ENCODE measurements at regions not wholly inside any gene's neighbourhood (a gene's known extent, or its start where the extent isn't known, plus 50 kb on each side); places are given as distances from the start of the nearest gene placed in this dataset.

- Histone ChIP-seq H3K9me3 (ENCODE audit: control insufficient read depth in 1 of 2, insufficient read depth in 1 of 2, low read depth in 1 of 2, low read length in 2 of 2) (no peaks in the 10 kb centered on the region), H3K27ac (ENCODE audit: low read depth, low read length) (no peak overlapping the region), H2AFZ (ENCODE audit: low read depth, low read length, poor library complexity, severe bottlenecking) (no peak overlapping the region), H3K27me3 (ENCODE audit: insufficient read depth, low read length) (peaks cover 20% of the 10 kb centered on the region; the same call in 1 of the 2 replicates), H3K9ac (ENCODE audit: low read length) (no peak overlapping the region), H3K4me1 (ENCODE audit: control insufficient read depth in 1 of 2, insufficient read depth in 2 of 2, low read length in 2 of 2) (no peaks in the 10 kb centered on the region), H3K79me2 (ENCODE audit: insufficient read depth, low read length) (no peaks in the 10 kb centered on the region), H4K20me1 (ENCODE audit: insufficient read depth) (no peaks in the 10 kb centered on the region), H3K4me3 (replicated peaks in 1 of 2; ENCODE audit: low read depth in 1 of 2, low read length in 2 of 2) (no peak overlapping the region), H3K4me2 (ENCODE audit: low read length) (no peak overlapping the region), H3K36me3 (ENCODE audit: control insufficient read depth in 1 of 2, insufficient read depth in 2 of 2, low read length in 2 of 2) (no peaks in the 10 kb centered on the region), H3K9me2 (ENCODE audit: insufficient read depth) (no peaks in the 10 kb centered on the region)
- ChIA-PET POLR2A (no interaction called here), RAD21 (ENCODE audit: low non-redundant PET in 1 of 2, low total read pairs in 2 of 2, uncharacterized antibody in 2 of 2, unreplicated experiment in 2 of 2) (no interaction called here), CTCF (no interaction called here)
- BruUV-seq (replicated peaks) = no TSS peak
- DNase-seq (ENCODE audit: low read depth, low spot score) (no peak), ATAC-seq (no peak)
- TF ChIP-seq ZFX (IDR thresholded peaks at IDR 0.05) = no peak
- no peak for TF ChIP-seq MAX (IDR thresholded peaks at IDR 0.05)
- no peak for TF ChIP-seq EGR1 (IDR thresholded peaks at IDR 0.05; ENCODE audit: low read depth)
- TF ChIP-seq SIN3A (IDR thresholded peaks at IDR 0.05; ENCODE audit: low read depth) = no peak
- no peak for TF ChIP-seq CTCF (IDR thresholded peaks at IDR 0.05 in 2 of 3, conservative IDR thresholded peaks at IDR 0.05 in 1 of 3; ENCODE audit: borderline replicate concordance in 1 of 3, insufficient read depth in 1 of 3, low read depth in 2 of 3, low read length in 2 of 3)
- TF ChIP-seq, protein P1, sequence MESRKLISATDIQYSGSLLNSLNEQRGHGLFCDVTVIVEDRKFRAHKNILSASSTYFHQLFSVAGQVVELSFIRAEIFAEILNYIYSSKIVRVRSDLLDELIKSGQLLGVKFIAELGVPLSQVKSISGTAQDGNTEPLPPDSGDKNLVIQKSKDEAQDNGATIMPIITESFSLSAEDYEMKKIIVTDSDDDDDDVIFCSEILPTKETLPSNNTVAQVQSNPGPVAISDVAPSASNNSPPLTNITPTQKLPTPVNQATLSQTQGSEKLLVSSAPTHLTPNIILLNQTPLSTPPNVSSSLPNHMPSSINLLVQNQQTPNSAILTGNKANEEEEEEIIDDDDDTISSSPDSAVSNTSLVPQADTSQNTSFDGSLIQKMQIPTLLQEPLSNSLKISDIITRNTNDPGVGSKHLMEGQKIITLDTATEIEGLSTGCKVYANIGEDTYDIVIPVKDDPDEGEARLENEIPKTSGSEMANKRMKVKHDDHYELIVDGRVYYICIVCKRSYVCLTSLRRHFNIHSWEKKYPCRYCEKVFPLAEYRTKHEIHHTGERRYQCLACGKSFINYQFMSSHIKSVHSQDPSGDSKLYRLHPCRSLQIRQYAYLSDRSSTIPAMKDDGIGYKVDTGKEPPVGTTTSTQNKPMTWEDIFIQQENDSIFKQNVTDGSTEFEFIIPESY (IDR thresholded peaks at IDR 0.05; ENCODE audit: extremely low read depth, insufficient replicate concordance, low read length) = no peak
- no peak for TF ChIP-seq FOSL1 (IDR thresholded peaks at IDR 0.05; ENCODE audit: low read depth)
- no peak for TF ChIP-seq POLR2AphosphoS5 (IDR thresholded peaks at IDR 0.05; ENCODE audit: low read depth, low read length)
- intact Hi-C loops (cut with micrococcal nuclease) = no loop called here
Measured at GRCh38 chr5:147044572-147045273, 166.2 kb upstream of the PPP2R2B start.
